Stimulated activated CD8-positive, alpha-beta memory T cell treated with anti-CD3 and anti-CD28 coated beads, Interleukin-7, amount 100 ng/mL, for 24 hours (primary cell): ENCODE measurements at regions not wholly inside any gene's neighbourhood (a gene's known extent, or its start where the extent isn't known, plus 50 kb on each side); places are given as distances from the start of the nearest gene placed in this dataset.

Experiments
- DNase-seq: peaks from one replicate; pipeline ENCODE4 v3.0.0-alpha.2; 2020; ENCODE audit warnings: low read depth

- DNase-seq, result no peak
These were observed 901.5 kb downstream of the TBC1D22A start for GRCh38 chr22:47663615-47664605.

- DNase-seq, result no peak
These were observed 897.2 kb downstream of the TBC1D22A start for GRCh38 chr22:47659467-47660223.

GRCh38 chr22:47658182-47658581 lies 895.7 kb downstream of the TBC1D22A start:
- DNase-seq, result no peak

- no peak for DNase-seq
These were observed 894.8 kb downstream of the TBC1D22A start for GRCh38 chr22:47657224-47657623.

- DNase-seq, result no peak
These were observed 894.4 kb downstream of the TBC1D22A start for GRCh38 chr22:47656806-47657205.

- no peak for DNase-seq
These were observed 893.5 kb downstream of the TBC1D22A start for GRCh38 chr22:47655930-47656329.

GRCh38 chr22:47654922-47655491 lies 892.6 kb downstream of the TBC1D22A start:
- no peak for DNase-seq

- DNase-seq, result no peak
These were observed 891.5 kb downstream of the TBC1D22A start for GRCh38 chr22:47653921-47654320.

- no peak for DNase-seq
These were observed 889.0 kb downstream of the TBC1D22A start for GRCh38 chr22:47651216-47651987.

GRCh38 chr22:47647720-47648119 lies 885.3 kb downstream of the TBC1D22A start:
- no peak for DNase-seq

- no peak for DNase-seq
These were observed 884.7 kb downstream of the TBC1D22A start for GRCh38 chr22:47647181-47647580.

- DNase-seq, result no peak
These were observed 883.5 kb downstream of the TBC1D22A start for GRCh38 chr22:47645923-47646322.

- DNase-seq, result no peak
These were observed 883.0 kb downstream of the TBC1D22A start for GRCh38 chr22:47645450-47645914.

GRCh38 chr22:47634347-47634746 lies 871.9 kb downstream of the TBC1D22A start:
- no peak for DNase-seq

GRCh38 chr22:47633111-47633510 lies 870.7 kb downstream of the TBC1D22A start:
- no peak for DNase-seq

- no peak for DNase-seq
These were observed 870.3 kb downstream of the TBC1D22A start for GRCh38 chr22:47632701-47633100.

GRCh38 chr22:47631571-47632102 lies 869.2 kb downstream of the TBC1D22A start:
- DNase-seq, result no peak

GRCh38 chr22:47630741-47631534 lies 868.5 kb downstream of the TBC1D22A start:
- no peak for DNase-seq

- no peak for DNase-seq
These were observed 867.6 kb downstream of the TBC1D22A start for GRCh38 chr22:47629791-47630655.

GRCh38 chr22:47629273-47629711 lies 866.8 kb downstream of the TBC1D22A start:
- DNase-seq, result no peak
